Mesenchymal stem cell (in vitro differentiated cells and primary cell): ENCODE measurements at regions not wholly inside any gene's neighbourhood (a gene's known extent, or its start where the extent isn't known, plus 50 kb on each side); places are given as distances from the start of the nearest gene placed in this dataset.
A peak's percentile ranks its signal among the peaks of the same experiment; 100 is the strongest.
"Not testable (repeated sequence)": the region's sequence is repeated elsewhere in the genome, so short reads cannot be mapped to it uniquely, and the experiment has no call there.

ENCODE experiments used
- DNase-seq: peaks from one replicate; pipeline ENCODE4 v3.0.0-alpha.2; 2013
- H2AFZ ChIP-seq: one replicate; pipeline ENCODE4 v1.6.1; 2013; ENCODE audit warnings: low read depth, mild to moderate bottlenecking, control low read depth, inconsistent platforms, low read length, moderate library complexity
- H2AK5ac ChIP-seq: 2 replicates; pipeline ENCODE4 v1.6.1; 2013; ENCODE audit warnings: low read length, moderate library complexity, mild to moderate bottlenecking, inconsistent platforms; ENCODE audit not compliant: severe bottlenecking
- H2BK120ac ChIP-seq: one replicate; pipeline ENCODE4 v1.6.1; 2013; ENCODE audit warnings: low read depth, mild to moderate bottlenecking, inconsistent platforms, low read length, moderate library complexity
- H2BK12ac ChIP-seq, 2 experiments: one replicate each; pipeline ENCODE4 v1.6.1; 2013; ENCODE audit warnings: inconsistent platforms in 2 of 2, low read length in 2 of 2, mild to moderate bottlenecking in 2 of 2, moderate library complexity in 2 of 2, control low read depth in 1 of 2
- H2BK15ac ChIP-seq: one replicate; pipeline ENCODE4 v1.6.1; 2013; ENCODE audit warnings: mild to moderate bottlenecking, low read depth, inconsistent platforms; ENCODE audit not compliant: poor library complexity, severe bottlenecking
- H2BK5ac ChIP-seq: 2 replicates; pipeline ENCODE4 v1.6.1; 2013; ENCODE audit warnings: low read depth, mild to moderate bottlenecking, low read length, control low read depth, inconsistent platforms; ENCODE audit not compliant: poor library complexity, severe bottlenecking
- H3K14ac ChIP-seq, 2 experiments: one replicate each; pipeline ENCODE4 v1.6.1; 2013; ENCODE audit warnings: inconsistent platforms in 2 of 2, low read length in 2 of 2, control low read depth in 1 of 2, mild to moderate bottlenecking in 1 of 2, moderate library complexity in 1 of 2
- H3K18ac ChIP-seq, 2 experiments: one replicate each; pipeline ENCODE4 v1.6.1; 2013; ENCODE audit warnings: inconsistent platforms in 2 of 2, low read length in 2 of 2, control low read depth in 1 of 2, low read depth in 1 of 2, mild to moderate bottlenecking in 1 of 2
- H3K23ac ChIP-seq, 2 experiments: one replicate each; pipeline ENCODE4 v1.6.1; 2013; ENCODE audit warnings: inconsistent platforms in 2 of 2, low read length in 2 of 2, mild to moderate bottlenecking in 2 of 2, moderate library complexity in 2 of 2, control low read depth in 1 of 2
- H3K27ac ChIP-seq: 2 replicates; pipeline ENCODE4 v1.5.1; 2013; ENCODE audit warnings: mild to moderate bottlenecking, moderate library complexity, low read length, control low read depth, inconsistent platforms; ENCODE audit not compliant: poor library complexity, severe bottlenecking
- H3K27me3 ChIP-seq, 2 experiments: 2 replicates each; pipeline versions ENCODE4 v1.6.1 to v1.7.0; 2013; ENCODE audit warnings: low read length in 2 of 2, mild to moderate bottlenecking in 2 of 2, moderate library complexity in 2 of 2, control low read depth in 1 of 2, inconsistent platforms in 1 of 2; ENCODE audit not compliant: control insufficient read depth in 1 of 2, insufficient read depth in 1 of 2
- H3K36me3 ChIP-seq, 2 experiments: 2 replicates each; pipeline versions ENCODE4 v1.6.1 to v1.7.0; 2013; ENCODE audit warnings: low read length in 2 of 2, control low read depth in 1 of 2, inconsistent platforms in 1 of 2, low read depth in 1 of 2, mild to moderate bottlenecking in 1 of 2; ENCODE audit not compliant: insufficient read depth in 2 of 2, control insufficient read depth in 1 of 2
- H3K4ac ChIP-seq, 2 experiments: one replicate each; pipeline ENCODE4 v1.6.1; 2013; ENCODE audit warnings: inconsistent platforms in 2 of 2, low read length in 2 of 2, mild to moderate bottlenecking in 2 of 2, moderate library complexity in 2 of 2, control low read depth in 1 of 2, low read depth in 1 of 2
- H3K4me1 ChIP-seq: 2 replicates; pipeline ENCODE4 v1.6.1; 2013; ENCODE audit warnings: low read depth, low read length, control low read depth; ENCODE audit not compliant: control insufficient read depth, insufficient read depth
- H3K4me2 ChIP-seq: 2 replicates; pipeline ENCODE4 v1.6.1; 2013; ENCODE audit warnings: low read length, mild to moderate bottlenecking, inconsistent platforms; ENCODE audit not compliant: poor library complexity, severe bottlenecking
- H3K4me3 ChIP-seq, 2 experiments: 2 replicates each; pipeline versions ENCODE4 v1.5.1 to v1.7.0; 2013; ENCODE audit warnings: low read length in 2 of 2, mild to moderate bottlenecking in 2 of 2, control low read depth in 1 of 2, low read depth in 1 of 2; ENCODE audit not compliant: insufficient read depth in 1 of 2
- H3K79me1 ChIP-seq: replicated peaks from 2 replicates; pipeline ENCODE4 v1.6.1; 2013; ENCODE audit warnings: mild to moderate bottlenecking, control low read depth, low read length, inconsistent platforms; ENCODE audit not compliant: poor library complexity, severe bottlenecking
- H3K9ac ChIP-seq: 2 replicates; pipeline ENCODE4 v1.7.0; 2013; ENCODE audit warnings: mild to moderate bottlenecking, low read length, moderate library complexity
- H3K9me3 ChIP-seq: 2 replicates; pipeline ENCODE4 v1.7.0; 2013; ENCODE audit warnings: mild to moderate bottlenecking, low read length; ENCODE audit not compliant: control insufficient read depth
- H4K8ac ChIP-seq: one replicate; pipeline ENCODE4 v1.6.1; 2013; ENCODE audit warnings: inconsistent platforms, mild to moderate bottlenecking, low read length, moderate library complexity
- H4K91ac ChIP-seq: one replicate; pipeline ENCODE4 v1.6.1; 2013; ENCODE audit warnings: mild to moderate bottlenecking, low read length, inconsistent platforms
- WGBS: methylation state at CpG from one replicate; pipeline ENCODE4 v1.1.7; 2013; ENCODE audit warnings: mixed read lengths; 5-methylcytosine and 5-hydroxymethylcytosine counted together

DNA sequence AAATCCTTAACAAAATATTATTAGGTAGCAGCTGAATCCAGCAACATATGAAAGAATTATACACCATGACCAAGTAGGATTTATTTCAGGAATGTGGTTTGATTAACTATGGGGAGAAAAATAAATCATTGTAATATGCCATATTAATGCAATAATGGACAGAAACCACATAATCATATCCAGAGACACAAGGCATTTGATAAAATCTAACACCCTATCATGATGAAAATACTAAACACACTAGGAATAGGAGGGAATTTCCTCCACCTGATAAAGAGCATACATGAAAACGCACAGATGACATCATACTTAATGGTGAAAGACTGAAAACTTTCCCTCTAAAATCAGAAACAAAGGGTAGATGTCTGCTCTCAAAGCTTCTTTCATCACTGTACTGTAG, 238.9 kb downstream of the PHLDA1 start:
- H3K4me3 ChIP-seq: no peak overlapping the region
- H3K4me1 ChIP-seq: no peaks in the 10 kb centered on the region
- H2BK120ac ChIP-seq: no peak overlapping the region
- H4K91ac ChIP-seq: no peak overlapping the region
- H2AK5ac ChIP-seq: no peak overlapping the region
- H3K4ac ChIP-seq: no peak overlapping the region
- H4K8ac ChIP-seq: no peak overlapping the region
- no peak overlapping the region for H2AFZ ChIP-seq
- H3K27ac ChIP-seq: no peak overlapping the region
- H3K9ac ChIP-seq: no peak overlapping the region
- no peak overlapping the region for H2BK15ac ChIP-seq
- H2BK5ac ChIP-seq: no peak overlapping the region
- H3K27me3 ChIP-seq: no peaks in the 10 kb centered on the region
- no peak overlapping the region for H3K18ac ChIP-seq
- no peak overlapping the region for H2BK12ac ChIP-seq
- H3K36me3 ChIP-seq: no peaks in the 10 kb centered on the region
- H3K9me3 ChIP-seq: no peaks in the 10 kb centered on the region
- no CpG with 5 or more reads among the region's 1 CpG for WGBS
- no peaks in the 10 kb centered on the region for H3K79me1 ChIP-seq
- H3K14ac ChIP-seq: no peak overlapping the region
- H3K4me2 ChIP-seq: no peak overlapping the region
- no peak overlapping the region for H3K23ac ChIP-seq
- DNase-seq: no peak

DNA sequence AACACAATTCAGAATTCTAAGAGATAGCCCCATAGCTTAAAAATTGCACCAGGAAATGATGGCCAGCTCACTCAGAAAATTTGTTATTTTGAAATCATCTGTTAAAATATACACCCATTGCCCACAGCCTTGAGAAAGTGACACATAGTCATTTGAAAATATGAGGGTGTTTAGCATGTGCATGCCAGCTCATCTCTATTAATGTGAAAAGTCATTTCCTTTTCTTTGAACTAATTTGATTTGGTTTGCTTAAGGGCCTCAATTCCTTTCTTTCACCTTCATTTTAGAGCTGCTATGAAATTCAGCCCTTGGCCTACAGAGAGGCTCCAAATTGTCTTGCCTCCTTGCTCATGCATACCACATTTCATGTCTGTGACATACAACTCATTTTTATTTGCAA, 241.4 kb downstream of the PHLDA1 start:
- Histone ChIP-seq H3K9me3 (no peaks in the 10 kb centered on the region), H3K4me2 (no peak overlapping the region), H2BK15ac (no peak overlapping the region), H3K27ac (no peak overlapping the region), H2BK12ac (no peak overlapping the region), H4K91ac (no peak overlapping the region), H2AK5ac (peak overlapping the region; percentile 48), H3K27me3 (no peaks in the 10 kb centered on the region), H3K23ac (no peak overlapping the region), H2BK120ac (no peak overlapping the region), H3K36me3 (no peaks in the 10 kb centered on the region), H3K18ac (peak overlapping the region in 1 of 2 experiments; percentile 21), H3K79me1 (no peaks in the 10 kb centered on the region), H2AFZ (no peak overlapping the region), H3K14ac (no peak overlapping the region), H2BK5ac (no peak overlapping the region), H4K8ac (no peak overlapping the region), H3K9ac (peak overlapping the region; percentile 60), H3K4me1 (no peaks in the 10 kb centered on the region), H3K4me3 (no peak overlapping the region), H3K4ac (no peak overlapping the region)
- no peak for DNase-seq

DNA sequence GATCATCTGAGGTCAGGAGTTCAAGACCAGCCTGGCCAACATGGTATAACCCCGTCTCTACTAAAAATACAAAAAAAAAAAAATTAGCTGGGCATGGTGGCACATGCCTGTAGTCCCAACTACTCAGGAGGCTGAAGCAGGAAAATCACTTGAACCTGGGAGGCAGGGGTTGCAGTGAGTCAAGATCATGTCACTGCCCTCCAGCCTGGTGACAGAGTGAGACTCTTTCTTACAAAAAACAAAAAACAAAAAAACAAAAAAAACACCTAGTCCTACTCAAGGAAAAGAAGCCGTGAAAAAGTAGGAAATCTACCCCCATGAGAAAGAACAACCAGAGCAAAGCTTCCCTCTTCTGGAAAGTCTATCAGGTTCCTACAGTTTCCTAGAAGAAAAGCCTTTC, 244.4 kb downstream of the PHLDA1 start:
- WGBS: 84% methylated on average over 1 of the region's 2 CpGs
- H2BK5ac ChIP-seq, H3K14ac ChIP-seq, H2AK5ac ChIP-seq, H3K23ac ChIP-seq, H3K27ac ChIP-seq, H3K4me1 ChIP-seq, H3K9ac ChIP-seq, H3K4me2 ChIP-seq, DNase-seq, H3K27me3 ChIP-seq, H2BK15ac ChIP-seq, H3K9me3 ChIP-seq, H2AFZ ChIP-seq, H4K8ac ChIP-seq, H2BK120ac ChIP-seq, H3K4me3 ChIP-seq, H3K18ac ChIP-seq, H2BK12ac ChIP-seq, H4K91ac ChIP-seq, H3K36me3 ChIP-seq, H3K4ac ChIP-seq, H3K79me1 ChIP-seq: not testable (repeated sequence)

DNA sequence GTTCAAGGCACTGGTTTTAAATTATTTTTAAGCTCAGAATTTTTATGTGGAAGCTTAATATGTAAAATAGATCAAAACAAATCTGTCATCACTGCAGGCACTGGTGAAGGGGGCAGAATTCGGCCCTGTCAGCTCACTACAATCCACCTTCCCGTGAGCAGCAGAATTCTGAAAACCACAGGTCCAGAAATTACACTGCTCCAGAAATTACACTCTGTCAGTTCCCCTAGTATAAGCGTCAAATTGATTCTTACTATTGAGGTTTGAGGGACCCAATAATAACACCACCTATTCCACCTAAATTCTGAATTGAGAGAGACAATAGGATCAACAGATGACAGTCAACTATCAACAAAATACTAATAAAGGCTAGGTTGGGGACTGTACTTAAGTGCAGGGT, 245.5 kb downstream of the PHLDA1 start:
- WGBS: 94% methylated on average over 2 of the region's 3 CpGs
- no peak overlapping the region for H3K18ac ChIP-seq
- no peaks in the 10 kb centered on the region for H3K79me1 ChIP-seq

More for the DNA sequence above, 245.5 kb downstream of the PHLDA1 start:
- Histone ChIP-seq H3K9ac (no peak overlapping the region), H3K4me3 (no peak overlapping the region), H3K27ac (no peak overlapping the region), H4K91ac (no peak overlapping the region), H3K4me2 (no peak overlapping the region), H2AFZ (no peak overlapping the region), H2BK15ac (no peak overlapping the region), H3K9me3 (no peaks in the 10 kb centered on the region), H3K4me1 (peaks cover 2% of the 10 kb centered on the region), H2BK120ac (no peak overlapping the region), H3K4ac (no peak overlapping the region), H3K27me3 (no peaks in the 10 kb centered on the region), H2AK5ac (no peak overlapping the region), H3K14ac (no peak overlapping the region), H2BK12ac (no peak overlapping the region), H3K23ac (no peak overlapping the region), H3K36me3 (no peaks in the 10 kb centered on the region), H2BK5ac (no peak overlapping the region), H4K8ac (no peak overlapping the region)
- DNase-seq: no peak
